GM19395 (cell line): ENCODE measurements at regions not wholly inside any gene's neighbourhood (a gene's known extent, or its start where the extent isn't known, plus 50 kb on each side); places are given as distances from the start of the nearest gene placed in this dataset.
"Not testable (repeated sequence)": the region's sequence is repeated elsewhere in the genome, so short reads cannot be mapped to it uniquely, and the experiment has no call there.

ENCODE experiments used
- ATAC-seq: cut with Tn5 transposase; IDR thresholded peaks from one replicate; pipeline ENCODE4 v1.9.1; 2021; ENCODE audit warnings: mild to moderate bottlenecking, moderate library complexity; ENCODE audit not compliant: unreplicated experiment

- no peak for ATAC-seq
These were observed 62.0 kb downstream of the CAVIN4 start for GRCh38 chr9:100639854-100640253.

DNA sequence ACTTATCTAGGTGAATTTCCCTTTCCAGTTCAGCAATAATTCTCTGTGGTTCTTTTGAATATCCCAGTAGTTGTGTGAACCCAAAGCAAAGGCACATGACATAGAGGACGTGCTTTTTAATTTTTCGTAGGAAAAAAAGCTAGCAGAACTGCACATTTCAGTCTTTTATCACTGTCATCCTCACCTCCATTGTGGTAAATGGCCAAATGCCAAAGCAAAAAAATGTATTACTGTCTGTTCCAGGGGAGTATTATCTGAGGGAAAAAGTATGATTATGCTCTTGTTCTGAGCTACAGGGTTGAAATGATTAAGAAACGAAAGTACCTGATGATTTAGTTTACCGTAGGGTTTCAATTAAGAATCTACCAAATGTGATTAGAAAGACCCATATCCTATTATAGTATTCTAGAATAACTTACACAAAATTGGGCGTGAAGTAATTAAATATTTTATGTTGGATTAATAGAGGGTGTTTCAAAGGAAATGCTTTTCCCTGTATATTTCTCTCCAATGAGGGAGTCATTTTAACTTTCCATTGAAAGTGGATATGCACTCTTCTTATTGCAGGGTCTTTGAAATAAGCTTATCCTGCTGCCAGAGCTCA is 62.7 kb downstream of the CAVIN4 start:
- ATAC-seq = no peak

DNA sequence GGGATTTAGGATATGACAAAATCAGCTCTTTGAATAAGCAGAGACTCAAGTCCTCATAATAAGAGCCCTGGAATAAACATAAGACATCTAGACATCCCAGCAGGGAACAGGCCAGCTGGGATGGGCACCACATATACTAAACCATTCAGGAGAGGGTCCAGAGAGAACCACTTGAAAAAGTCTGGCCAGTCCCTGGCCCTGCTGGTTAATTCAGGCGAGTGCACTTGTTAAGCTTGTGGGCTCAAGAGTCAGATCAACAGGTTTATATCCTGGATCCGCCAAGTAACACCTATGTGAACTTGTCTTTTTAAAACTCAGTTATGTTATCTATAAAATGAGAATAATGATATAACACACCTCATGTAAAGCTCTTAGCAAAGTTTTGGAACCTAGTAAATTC is 63.3 kb downstream of the CAVIN4 start:
- no peak for ATAC-seq

DNA sequence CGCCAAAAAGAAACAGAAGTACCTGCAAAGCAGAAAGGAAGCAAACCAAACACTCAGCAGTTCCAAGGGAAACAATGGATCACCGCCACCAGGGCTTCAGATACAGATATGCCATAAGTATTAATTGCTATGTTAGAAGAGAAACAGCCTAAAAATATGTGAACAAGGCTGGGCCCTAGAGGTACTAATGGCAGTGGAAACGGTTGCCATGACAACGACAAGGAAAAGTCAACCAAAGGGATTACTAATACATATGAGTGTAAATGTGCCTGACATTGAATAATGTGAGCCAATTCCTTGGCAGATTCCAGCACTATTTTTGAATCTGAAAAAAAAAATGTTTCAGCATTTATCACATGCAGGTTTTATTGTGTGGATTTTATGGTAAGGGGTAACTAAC is 75.0 kb downstream of the CAVIN4 start:
- ATAC-seq = no peak

DNA sequence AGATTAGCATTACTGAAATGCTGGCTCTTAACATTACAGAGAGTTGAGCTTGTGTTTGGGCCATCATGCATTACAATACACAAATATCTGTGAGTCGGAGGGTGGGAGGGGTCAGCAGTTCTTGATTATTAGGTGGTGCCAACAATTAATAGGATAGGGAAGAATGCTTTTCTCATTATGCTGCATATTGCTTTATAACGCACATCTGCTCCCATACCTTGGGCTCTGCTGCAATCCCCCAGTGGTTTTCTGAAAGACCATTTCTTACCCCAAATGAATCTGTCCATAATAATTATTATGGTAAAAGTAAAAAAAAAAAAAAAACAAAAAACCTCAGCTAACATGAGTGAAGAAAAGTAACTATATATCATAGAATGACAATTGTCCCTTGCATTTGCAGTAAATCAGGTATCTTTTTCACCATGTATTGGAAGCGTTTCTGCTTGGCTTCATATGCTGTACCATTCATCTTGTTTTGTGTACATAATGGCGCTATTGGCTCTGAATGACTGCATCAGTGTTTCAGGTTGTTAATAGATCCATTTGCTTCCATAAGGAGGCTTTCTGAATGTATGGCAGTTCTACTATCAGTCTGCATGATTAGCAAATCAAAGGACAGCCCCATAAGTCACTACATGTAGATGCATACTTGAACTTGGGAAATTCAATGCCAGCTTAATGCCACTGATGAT is 75.9 kb downstream of the CAVIN4 start:
- ATAC-seq = no peak

GRCh38 chr9:100656851-100657250 is 79.0 kb downstream of the CAVIN4 start:
- not testable (repeated sequence) for ATAC-seq

DNA sequence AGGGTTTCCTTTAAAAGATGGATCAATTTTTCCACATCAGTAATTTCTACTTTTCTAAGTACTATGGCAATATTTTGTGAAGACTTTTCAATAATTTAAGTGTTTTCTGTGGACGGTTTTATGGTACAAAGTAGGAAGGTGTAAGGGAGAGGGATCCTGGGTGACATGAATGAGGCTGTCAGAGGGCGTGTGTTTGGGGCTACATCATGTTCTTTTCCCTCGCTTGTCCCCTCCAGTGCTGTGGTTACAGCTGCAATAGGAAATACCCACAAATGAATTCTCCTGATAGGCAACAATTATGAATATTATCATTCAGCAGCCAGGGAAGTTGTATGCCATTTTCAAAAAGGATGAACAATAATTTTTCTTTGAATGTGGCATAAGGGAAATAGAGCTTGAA is 83.8 kb downstream of the CAVIN4 start:
- no peak for ATAC-seq

DNA sequence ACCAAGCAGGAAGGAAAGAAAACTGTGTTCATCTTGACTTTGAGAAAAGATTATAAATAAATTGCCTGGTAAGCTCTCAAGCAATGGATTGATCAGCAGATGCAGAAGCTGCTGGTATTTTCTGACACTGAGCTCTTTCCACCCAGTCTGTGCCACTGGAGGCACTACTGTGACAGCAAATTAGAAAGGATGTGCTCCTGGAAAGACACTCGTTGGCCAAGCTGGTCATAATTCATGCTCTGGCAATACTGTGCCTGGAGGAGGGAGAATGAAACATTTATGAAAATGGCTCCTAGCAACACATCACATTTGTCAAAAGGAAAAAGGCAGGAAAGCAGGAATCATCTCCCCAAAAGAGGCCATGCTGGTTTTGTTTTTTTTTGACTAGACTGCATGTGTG is 84.2 kb downstream of the CAVIN4 start:
- no peak for ATAC-seq

GRCh38 chr9:100667448-100667847 is 89.6 kb downstream of the CAVIN4 start:
- no peak for ATAC-seq

DNA sequence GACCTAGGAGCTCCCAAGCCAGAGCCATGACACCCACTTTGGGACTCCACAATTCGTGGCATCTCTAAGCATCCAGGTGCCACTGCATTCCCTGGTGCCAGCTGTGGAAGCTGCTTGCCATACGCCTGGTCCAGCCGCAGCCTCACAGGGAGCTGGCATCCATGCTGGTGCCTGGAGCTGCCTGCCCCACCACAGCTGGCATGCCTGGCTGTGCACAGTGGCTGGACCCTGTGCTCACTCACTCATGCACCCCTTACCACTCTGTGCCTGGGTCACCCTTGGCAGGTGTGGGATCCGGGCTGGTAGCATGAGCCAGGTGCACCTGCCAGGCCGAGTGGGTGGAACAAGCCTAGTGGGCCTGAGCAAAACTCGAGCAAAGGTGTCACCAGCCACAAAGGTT is 90.1 kb downstream of the CAVIN4 start:
- ATAC-seq = no peak

DNA sequence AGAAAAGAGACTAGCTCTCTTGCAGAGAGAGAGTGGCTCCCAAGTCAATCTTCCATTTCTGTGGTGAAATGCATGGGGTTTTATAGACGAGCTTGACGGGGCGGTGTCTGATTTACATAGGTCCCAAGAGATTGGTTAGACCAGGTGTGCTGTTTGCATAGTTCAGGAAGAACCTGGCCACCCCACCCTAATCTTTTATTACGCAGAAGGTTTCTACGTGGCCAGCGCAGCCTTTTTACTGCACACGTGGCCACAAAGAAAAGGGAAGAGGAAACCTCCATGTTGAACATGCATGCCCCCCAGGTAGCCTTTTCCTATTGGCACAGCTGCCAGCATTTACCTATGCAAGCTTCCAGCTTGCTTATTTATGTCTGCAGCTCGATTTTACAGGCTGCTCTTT is 92.1 kb downstream of the CAVIN4 start:
- no peak for ATAC-seq

DNA sequence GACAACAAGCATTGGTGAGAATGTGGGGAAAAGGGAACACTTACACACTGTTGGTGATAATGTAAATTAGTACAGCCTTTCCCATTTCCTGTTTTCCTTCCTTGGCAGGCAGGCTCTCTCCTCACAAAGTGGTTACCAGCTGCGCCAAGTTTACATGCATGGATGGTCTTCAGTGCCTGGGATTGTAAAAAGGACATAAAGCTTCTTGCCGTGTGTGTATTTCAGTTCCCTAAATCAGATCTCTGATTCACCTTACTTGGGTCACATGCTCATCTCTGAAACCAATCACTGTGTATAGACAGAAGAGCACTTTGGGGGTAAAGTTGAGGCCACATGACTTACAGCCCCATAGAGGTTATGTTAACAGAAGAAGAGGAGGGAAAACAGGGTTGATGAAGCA is 92.8 kb downstream of the CAVIN4 start:
- ATAC-seq = peak; percentile 87

- ATAC-seq = no peak
These were observed 94.0 kb downstream of the CAVIN4 start for GRCh38 chr9:100671898-100672297.

GRCh38 chr9:100673249-100673648 is 95.4 kb downstream of the CAVIN4 start:
- no peak for ATAC-seq

DNA sequence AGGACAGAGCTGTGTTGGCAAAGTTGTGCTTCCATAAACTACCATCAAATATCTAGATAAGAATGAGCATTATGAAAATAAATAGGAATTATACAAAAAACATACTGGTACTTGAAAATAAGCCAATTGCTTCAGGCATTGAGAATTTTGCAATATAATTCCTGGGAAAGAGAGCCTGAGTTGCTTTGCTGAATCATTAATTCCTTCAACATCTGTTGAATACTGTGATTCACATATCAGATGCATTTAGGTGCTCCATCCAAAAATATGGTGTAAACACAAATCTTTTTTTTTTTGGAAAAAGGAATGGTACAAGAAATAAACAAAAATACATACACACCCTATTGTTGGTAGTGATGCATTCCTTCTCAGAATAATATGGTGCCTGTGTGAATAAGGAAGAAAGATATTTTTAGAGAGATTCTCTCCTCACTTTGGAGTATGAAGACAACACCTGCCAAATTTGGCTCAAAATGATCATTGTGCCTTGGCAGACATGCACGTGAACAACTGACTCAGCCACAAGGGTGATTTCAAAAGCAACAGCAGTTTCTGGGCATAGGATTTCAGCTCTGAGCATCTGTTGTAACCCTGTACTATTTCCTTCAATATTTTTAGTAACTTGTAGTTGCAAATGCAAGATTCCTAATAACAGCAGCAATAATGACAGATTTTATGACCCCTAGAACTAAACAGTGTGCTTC is 96.7 kb downstream of the CAVIN4 start:
- no peak for ATAC-seq

DNA sequence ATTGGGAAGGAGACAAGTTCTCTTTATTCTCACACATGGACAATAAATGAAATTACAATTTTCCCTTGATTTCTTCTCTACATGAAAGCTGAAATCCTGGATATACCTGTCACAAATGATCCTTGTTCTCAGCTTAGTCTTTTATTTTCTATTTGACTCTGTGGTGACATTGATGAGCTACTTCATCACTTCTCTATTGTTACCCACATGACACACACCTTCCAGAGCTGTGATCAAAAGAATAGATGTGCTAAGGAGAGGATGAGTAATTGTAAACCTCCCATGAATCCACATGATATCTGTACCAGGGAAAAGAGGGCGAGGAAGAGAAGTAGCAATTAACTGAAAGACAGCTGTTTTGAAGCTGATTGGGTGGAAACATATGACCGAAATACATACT is 102.0 kb downstream of the CAVIN4 start:
- no peak for ATAC-seq

GRCh38 chr9:100686420-100686819 is 108.5 kb downstream of the CAVIN4 start:
- ATAC-seq = no peak

DNA sequence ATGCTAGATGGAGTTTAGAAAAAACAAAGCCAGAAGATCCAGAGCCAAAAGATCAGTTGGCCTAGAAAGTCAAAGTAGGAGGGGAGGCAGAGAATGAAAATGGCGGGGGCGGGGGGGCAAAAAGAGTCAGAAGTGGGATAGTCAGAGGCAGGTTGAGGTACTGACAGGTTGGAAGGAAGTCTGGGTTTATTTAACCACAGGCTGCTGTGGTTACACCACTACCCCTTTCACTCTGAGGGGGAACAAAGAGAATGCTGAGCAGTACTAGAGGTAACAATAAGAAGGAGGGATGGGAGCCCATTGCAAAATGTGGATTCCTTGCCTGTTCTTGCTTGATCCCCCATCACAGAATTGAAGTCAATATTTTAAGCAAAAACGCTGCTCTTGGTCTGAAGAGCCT is 111.8 kb downstream of the CAVIN4 start:
- peak; percentile 82 for ATAC-seq

DNA sequence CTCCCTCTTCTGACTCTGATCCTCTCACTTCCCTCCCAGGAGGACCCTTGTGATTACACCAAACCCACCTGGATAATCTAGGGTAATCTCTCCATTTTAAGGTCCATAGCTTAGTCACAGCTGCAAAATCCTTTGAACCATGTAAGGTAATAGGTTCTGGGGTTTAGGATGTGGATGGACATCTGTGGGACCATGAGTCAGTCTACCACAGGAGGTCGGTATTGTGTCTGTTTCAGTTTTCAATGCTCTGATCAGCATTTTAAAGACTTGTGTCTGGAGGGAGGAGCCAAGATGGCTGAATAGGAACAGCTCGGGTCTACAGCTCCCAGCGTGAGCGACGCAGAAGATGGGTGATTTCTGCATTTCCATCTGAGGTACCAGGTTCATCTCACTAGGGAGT is 112.6 kb downstream of the CAVIN4 start:
- ATAC-seq = no peak

GRCh38 chr9:100697339-100697738 is 119.5 kb downstream of the CAVIN4 start:
- no peak for ATAC-seq

- ATAC-seq = no peak
These were observed 121.1 kb downstream of the CAVIN4 start for GRCh38 chr9:100698945-100699344.

- ATAC-seq = no peak
These were observed 121.8 kb downstream of the CAVIN4 start for GRCh38 chr9:100699668-100700067.
